GM18909 (cell line): ENCODE measurements at regions not wholly inside any gene's neighbourhood (a gene's known extent, or its start where the extent isn't known, plus 50 kb on each side); places are given as distances from the start of the nearest gene placed in this dataset.
"Not testable (repeated sequence)": the region's sequence is repeated elsewhere in the genome, so short reads cannot be mapped to it uniquely, and the experiment has no call there.

Experiments used
- ATAC-seq: cut with Tn5 transposase; IDR thresholded peaks from one replicate; pipeline ENCODE4 v1.9.1; 2021; ENCODE audit warnings: mild to moderate bottlenecking; ENCODE audit not compliant: unreplicated experiment, poor library complexity

GRCh38 chr2:45125232-45125631 lies 116.0 kb upstream of the SIX2 start:
- ATAC-seq = no peak

DNA sequence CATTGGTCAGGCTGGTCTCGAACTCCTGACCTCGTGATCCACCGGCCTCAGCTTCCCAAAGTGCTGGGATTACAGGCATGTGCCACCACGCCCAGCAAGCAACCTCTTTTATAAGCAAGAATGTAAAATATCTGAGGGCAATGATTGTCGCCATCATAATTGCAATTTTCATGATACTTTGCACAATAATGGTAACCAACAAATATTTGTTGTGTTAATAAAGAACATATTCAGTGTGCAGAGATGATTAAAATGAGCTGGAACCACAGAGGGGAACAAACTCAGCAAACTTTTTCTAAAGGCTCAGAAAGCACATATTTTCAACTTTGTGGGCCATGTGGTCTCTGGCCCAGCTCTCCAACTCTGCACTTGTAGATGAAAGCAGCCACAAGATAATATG lies 115.2 kb upstream of the SIX2 start:
- no peak for ATAC-seq

GRCh38 chr2:45123521-45124191 lies 114.4 kb upstream of the SIX2 start:
- ATAC-seq = no peak

GRCh38 chr2:45123065-45123464 lies 113.8 kb upstream of the SIX2 start:
- ATAC-seq = no peak

DNA sequence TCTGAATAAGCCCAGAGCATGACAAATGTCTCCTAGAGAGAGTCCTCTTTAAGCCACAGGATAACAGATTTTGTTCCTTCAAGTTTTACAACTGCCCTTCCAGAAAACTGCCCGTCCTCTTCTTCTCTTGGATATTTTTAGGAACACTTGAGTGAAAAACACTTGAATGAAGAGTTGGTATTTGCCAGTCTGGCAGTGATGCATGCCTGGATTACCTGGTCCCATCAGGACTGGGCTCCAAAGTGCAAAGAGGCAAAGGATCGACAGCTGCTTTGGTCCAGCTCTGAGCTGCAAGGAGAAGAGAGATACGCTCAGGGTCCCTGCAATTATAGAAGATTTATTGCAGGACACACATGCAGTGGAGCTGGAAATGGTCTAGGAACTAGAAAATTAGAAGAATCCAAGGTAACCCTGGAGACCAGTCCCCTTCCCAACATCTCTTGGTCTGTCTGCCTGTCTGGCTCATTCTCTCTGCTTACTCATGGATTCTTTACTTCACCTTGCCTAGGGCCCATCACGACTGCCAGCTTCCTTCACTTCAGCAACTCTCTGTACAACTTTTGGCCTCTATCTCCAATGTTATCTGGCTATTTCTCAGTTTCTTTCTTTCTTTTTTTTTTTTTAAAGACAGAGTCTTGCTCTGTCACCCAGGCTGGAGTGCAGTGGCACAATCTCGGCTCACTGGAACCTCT lies 112.1 kb upstream of the SIX2 start:
- ATAC-seq = no peak

DNA sequence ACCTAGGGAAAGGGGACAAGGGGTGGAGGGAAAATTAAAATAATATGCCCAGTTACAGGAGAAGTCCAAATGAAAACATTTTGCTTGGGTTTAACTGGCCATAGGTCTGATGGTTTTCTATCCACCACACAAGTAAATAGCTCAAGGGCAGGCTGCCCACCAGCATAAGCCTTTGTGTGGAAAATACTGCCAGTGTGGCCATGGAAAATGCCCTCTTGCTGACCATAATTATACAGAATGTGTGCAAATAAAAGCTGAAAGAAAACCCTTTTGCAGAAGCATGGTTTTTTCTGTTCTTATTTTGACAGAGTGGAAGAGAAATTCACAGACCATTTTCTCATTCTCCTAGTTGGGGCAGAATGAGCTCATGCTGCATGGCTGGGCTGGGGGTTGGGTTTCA lies 111.3 kb upstream of the SIX2 start:
- ATAC-seq = no peak

- no peak for ATAC-seq
These were observed 110.6 kb upstream of the SIX2 start for GRCh38 chr2:45119855-45120254.

GRCh38 chr2:45119038-45119437 lies 109.8 kb upstream of the SIX2 start:
- no peak for ATAC-seq

- ATAC-seq = no peak
These were observed 108.1 kb upstream of the SIX2 start for GRCh38 chr2:45117383-45117782.

DNA sequence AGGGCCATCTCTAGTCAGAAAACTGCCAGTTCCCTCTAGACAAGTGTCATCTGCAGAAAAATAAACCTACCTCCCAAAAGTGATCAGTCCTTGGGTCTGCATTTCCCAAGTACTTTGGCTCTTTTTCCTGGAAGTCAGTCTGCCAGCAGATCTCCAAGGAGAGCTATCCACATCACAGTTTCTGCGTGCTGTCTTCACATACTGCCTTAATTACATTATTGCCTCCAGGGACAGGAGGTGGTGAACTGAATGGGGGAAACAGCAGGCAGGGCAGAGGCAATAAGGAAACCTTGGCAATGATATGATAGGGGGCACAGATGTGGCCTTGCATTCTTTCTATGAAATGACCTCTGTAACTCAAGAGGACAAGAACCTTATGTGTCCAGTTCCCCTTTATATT lies 105.9 kb upstream of the SIX2 start:
- ATAC-seq = no peak

DNA sequence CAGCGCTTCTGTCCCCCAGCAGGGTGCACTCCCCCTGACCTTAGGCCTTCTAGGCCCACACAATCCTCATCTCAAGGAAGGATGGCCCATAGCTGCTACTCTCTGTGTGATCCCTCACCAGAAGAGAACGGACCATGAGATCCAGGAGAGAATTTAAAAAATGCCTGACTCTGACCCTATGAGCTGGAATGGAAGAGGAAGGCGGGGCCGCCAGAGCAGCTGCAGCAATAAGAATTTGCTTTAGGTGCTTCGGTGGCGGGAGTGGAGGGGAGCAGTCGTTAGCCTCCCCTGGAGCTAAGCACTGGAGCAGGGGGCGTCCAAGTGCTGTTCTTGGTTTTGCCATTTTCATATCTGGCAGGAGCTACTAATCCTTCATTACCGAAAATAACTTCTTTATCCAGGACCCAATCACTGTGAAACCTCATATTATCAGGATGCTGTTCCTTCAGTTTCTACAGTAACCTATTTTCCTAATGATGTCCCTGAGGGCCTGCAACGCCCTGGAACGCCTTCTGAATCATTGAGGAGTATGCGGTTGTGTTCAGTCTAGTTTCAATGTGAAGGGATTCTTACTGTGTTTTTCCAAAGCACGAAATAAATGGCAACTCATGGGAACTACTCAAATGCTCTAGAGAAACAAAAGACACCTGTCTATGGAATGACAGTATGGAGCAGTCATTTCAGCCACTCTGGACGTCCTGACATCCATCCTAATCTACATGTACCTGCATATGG lies 105.1 kb upstream of the SIX2 start:
- no peak for ATAC-seq

GRCh38 chr2:45112750-45113149 lies 103.5 kb upstream of the SIX2 start:
- ATAC-seq = no peak

GRCh38 chr2:45105050-45105582 lies 95.9 kb upstream of the SIX2 start:
- ATAC-seq = no peak

DNA sequence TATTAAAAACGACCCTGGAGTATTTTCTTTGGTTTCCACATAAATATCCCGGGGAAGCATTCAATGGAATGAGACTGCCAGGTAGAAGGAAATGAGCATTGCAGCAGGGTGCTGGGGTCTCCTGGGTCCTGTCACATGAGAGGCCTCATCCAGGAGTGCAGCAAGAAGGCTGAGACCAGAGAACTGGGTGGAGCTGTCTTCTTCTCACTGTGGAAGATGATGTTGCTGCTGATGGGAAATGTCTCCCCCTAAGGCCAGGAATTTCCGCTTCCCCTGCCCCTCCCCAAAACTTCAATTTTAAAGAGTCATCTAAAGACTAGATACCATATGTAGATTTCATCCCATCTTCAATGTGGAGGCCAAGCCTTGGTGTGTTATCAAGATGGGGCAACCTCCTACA lies 95.2 kb upstream of the SIX2 start:
- no peak for ATAC-seq

GRCh38 chr2:45103351-45104345 lies 94.4 kb upstream of the SIX2 start:
- no peak for ATAC-seq

- no peak for ATAC-seq
These were observed 93.4 kb upstream of the SIX2 start for GRCh38 chr2:45102579-45103117.

- ATAC-seq = no peak
These were observed 92.9 kb upstream of the SIX2 start for GRCh38 chr2:45102141-45102540.

- ATAC-seq = no peak
These were observed 87.7 kb upstream of the SIX2 start for GRCh38 chr2:45096996-45097395.

DNA sequence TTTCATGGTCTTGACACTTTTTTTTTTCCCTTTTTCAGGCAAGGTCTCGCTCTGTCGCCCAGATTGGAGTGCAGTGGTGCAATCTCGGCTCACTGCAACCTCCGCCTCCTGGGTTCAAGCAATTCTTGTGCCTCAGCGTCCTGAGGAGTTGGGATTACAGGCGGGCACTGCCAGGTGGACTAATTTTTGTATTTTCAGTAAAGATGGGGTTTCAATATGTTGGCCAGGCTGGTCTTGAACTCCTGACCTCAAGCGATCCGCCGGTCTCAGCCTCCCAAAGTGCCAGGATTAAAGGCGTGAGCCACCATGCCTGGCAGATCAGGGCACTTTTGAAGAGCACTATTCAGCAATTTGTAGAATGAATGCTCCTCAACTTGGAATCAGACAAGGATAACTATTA lies 86.8 kb upstream of the SIX2 start:
- not testable (repeated sequence) for ATAC-seq

- no peak for ATAC-seq
These were observed 84.4 kb upstream of the SIX2 start for GRCh38 chr2:45093663-45094062.
